ENCODE measurements at regions not wholly inside any gene's neighbourhood (a gene's known extent, or its start where the extent isn't known, plus 50 kb on each side); places are given as distances from the start of the nearest gene placed in this dataset.
"Not testable (repeated sequence)": the region's sequence is repeated elsewhere in the genome, so short reads cannot be mapped to it uniquely, and the experiment has no call there.

- TF ChIP-seq ZFX (IDR thresholded peaks at IDR 0.05) = no peak
- no peak for TF ChIP-seq CTCF (conservative IDR thresholded peaks at IDR 0.05)
- H3K27ac ChIP-seq = no peak overlapping the region
These were observed 101.5 kb upstream of the PCED1B start for GRCh38 chr12:46977871-46978375.

- no peak overlapping the region for H3K27ac ChIP-seq
- no peak for TF ChIP-seq CTCF (conservative IDR thresholded peaks at IDR 0.05)
- no peak for TF ChIP-seq ZFX (IDR thresholded peaks at IDR 0.05)
These were observed 97.8 kb upstream of the PCED1B start for GRCh38 chr12:46981622-46982021.

GRCh38 chr12:46982629-46983392 lies 96.6 kb upstream of the PCED1B start:
- no peak for TF ChIP-seq ZFX (IDR thresholded peaks at IDR 0.05)
- TF ChIP-seq CTCF (conservative IDR thresholded peaks at IDR 0.05) = no peak
- no peak overlapping the region for H3K27ac ChIP-seq

- no peak overlapping the region for H3K27ac ChIP-seq
- TF ChIP-seq CTCF (conservative IDR thresholded peaks at IDR 0.05) = no peak
- no peak for TF ChIP-seq ZFX (IDR thresholded peaks at IDR 0.05)
These were observed 96.0 kb upstream of the PCED1B start for GRCh38 chr12:46983393-46983793.

- H3K27ac ChIP-seq = no peak overlapping the region
- no peak for TF ChIP-seq ZFX (IDR thresholded peaks at IDR 0.05)
- TF ChIP-seq CTCF (conservative IDR thresholded peaks at IDR 0.05) = peak; percentile 93
These were observed 95.2 kb upstream of the PCED1B start for GRCh38 chr12:46983959-46984841.

GRCh38 chr12:46985816-46986215 lies 93.6 kb upstream of the PCED1B start:
- TF ChIP-seq ZFX (IDR thresholded peaks at IDR 0.05) (no peak), CTCF (conservative IDR thresholded peaks at IDR 0.05) (no peak)
- H3K27ac ChIP-seq = no peak overlapping the region

- H3K27ac ChIP-seq = not testable (repeated sequence)
These were observed 91.3 kb upstream of the PCED1B start for GRCh38 chr12:46988122-46988521.
